ENCODE measurements at regions not wholly inside any gene's neighbourhood (a gene's known extent, or its start where the extent isn't known, plus 50 kb on each side); places are given as distances from the start of the nearest gene placed in this dataset.

DNA sequence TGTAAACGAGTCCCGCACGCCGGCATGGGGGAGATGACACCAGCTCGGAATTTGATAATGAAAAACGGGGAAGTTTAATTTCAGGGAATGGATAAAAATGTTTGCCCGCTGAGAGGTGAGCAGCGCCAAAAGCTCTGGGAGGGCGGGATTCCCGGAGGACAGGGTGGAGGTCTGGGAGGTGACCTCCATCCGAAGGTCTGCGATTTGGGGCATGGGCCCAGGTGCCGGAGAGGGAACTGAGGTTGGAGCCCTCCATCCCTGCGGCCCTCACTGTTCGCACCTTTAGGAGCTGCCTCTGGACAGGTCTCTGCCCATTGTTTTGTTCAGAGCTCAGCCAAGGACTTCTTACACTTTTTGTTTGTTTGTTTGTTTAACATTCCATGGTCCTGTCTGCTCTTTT, 129.8 kb downstream of the URI1 start:
- FAIRE-seq (no peak), ATAC-seq (no peak), DNase-seq (ENCODE audit: low read depth in 1 of 2, low spot score in 1 of 2) (no peak)
- WGBS (ENCODE audit: missing lambda C conversion rate), result 66% methylated on average over 15 of the region's 15 CpGs
- TF ChIP-seq MAZ (IDR thresholded peaks at IDR 0.05; ENCODE audit: borderline replicate concordance, low read depth, low read length) (no peak), HOXB5 (CRISPR knock-in tag; IDR thresholded peaks at IDR 0.05) (no peak), RNF2 (IDR thresholded peaks at IDR 0.05; ENCODE audit: borderline replicate concordance, low read depth) (no peak)
- Histone ChIP-seq H3K9me3 (no peaks in the 10 kb centered on the region), H3K4me2 (no peak overlapping the region), H3K4me1 (no peaks in the 10 kb centered on the region), H3K4me3 (no peak overlapping the region), H3K27ac (no peak overlapping the region)
- POLR2A ChIA-PET, result no interaction called here
- CTCF ChIA-PET, result interaction anchor here (0.6 to 1.4 kb wide), 6 partner anchors 9 to 611 kb away, joined by 3 to 4 read pairs (median 3); no protein-coding TSS in a partner anchor

DNA sequence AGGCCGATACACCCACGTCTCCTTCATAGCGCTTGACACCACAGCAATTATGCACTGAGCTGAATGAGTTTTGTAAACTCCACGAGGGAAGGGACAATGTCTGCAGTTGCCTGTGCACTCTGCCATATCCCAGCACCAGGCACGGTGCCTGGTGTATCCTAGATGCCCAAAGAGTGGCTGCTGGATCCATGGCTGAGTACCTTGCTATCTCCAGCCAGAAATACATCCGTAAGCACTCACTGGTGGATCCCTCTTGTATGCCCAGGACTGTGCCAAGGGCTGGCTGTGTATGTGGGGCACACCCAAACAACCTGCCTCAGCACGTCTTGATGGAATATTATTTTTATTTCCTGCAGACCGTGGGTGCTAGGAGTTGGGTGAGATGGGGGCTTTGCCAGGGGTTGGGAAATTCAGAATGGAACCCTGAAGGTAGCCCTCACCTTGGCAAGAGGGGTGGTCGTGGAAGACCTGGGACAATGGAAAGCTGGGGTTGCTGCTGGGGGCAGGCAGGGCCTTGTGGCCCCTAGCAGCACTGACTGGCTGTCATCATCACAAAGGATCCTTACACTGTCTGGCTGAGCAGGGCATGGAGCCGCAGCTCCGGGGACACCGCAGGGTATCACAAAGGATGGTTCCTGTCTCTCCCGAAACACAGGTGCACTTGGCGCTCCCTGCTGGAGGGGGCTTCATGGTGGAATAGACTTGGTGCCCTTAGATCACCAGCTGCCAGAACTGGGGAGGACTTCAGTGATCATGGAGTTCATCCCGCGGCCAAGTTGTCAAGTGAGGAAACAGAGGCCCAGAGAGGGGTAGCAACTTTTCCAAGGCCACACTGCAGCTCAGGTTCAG, 131.3 kb downstream of the URI1 start:
- CTCF ChIA-PET, result interaction anchor here (0.6 to 1.0 kb wide), 2 partner anchors 131 to 545 kb away, joined by 3 read pairs; partner anchors contain the start of gene URI1
- FAIRE-seq (no peak), DNase-seq (ENCODE audit: low read depth in 1 of 2, low spot score in 1 of 2) (no peak), ATAC-seq (peak in 1 of 2 experiments; percentile 7; a peak in 1 of 6 replicates)
- no peak overlapping the region for H3K27ac ChIP-seq
- no peak overlapping the region for H3K4me3 ChIP-seq
- H3K9me3 ChIP-seq, result no peaks in the 10 kb centered on the region
- TF ChIP-seq, protein P1, sequence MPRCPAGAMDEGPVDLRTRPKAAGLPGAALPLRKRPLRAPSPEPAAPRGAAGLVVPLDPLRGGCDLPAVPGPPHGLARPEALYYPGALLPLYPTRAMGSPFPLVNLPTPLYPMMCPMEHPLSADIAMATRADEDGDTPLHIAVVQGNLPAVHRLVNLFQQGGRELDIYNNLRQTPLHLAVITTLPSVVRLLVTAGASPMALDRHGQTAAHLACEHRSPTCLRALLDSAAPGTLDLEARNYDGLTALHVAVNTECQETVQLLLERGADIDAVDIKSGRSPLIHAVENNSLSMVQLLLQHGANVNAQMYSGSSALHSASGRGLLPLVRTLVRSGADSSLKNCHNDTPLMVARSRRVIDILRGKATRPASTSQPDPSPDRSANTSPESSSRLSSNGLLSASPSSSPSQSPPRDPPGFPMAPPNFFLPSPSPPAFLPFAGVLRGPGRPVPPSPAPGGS (IDR thresholded peaks at IDR 0.05), result no peak
- no peak for TF ChIP-seq ESRRA (IDR thresholded peaks at IDR 0.05; ENCODE audit: borderline replicate concordance, low read length)
- TF ChIP-seq POLR2AphosphoS2 (conservative IDR thresholded peaks at IDR 0.05; ENCODE audit: low read length), result no peak
- TF ChIP-seq FOSL2 (IDR thresholded peaks at IDR 0.05), result no peak
- TF ChIP-seq FOSL2 (CRISPR knock-in tag; IDR thresholded peaks at IDR 0.05), result no peak
- no peak for TF ChIP-seq RARB (CRISPR knock-in tag; IDR thresholded peaks at IDR 0.05)
- no peak for TF ChIP-seq CBX8 (IDR thresholded peaks at IDR 0.05)
- TF ChIP-seq, protein P2, sequence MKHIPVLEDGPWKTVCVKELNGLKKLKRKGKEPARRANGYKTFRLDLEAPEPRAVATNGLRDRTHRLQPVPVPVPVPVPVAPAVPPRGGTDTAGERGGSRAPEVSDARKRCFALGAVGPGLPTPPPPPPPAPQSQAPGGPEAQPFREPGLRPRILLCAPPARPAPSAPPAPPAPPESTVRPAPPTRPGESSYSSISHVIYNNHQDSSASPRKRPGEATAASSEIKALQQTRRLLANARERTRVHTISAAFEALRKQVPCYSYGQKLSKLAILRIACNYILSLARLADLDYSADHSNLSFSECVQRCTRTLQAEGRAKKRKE (CRISPR knock-in tag; IDR thresholded peaks at IDR 0.05; ENCODE audit: low read depth), result no peak
- TF ChIP-seq RNF2 (IDR thresholded peaks at IDR 0.05; ENCODE audit: borderline replicate concordance, low read depth), result no peak
- no peak for TF ChIP-seq RAD21 (conservative IDR thresholded peaks at IDR 0.05 in 1 of 2, IDR thresholded peaks at IDR 0.05 in 1 of 2)
- no peaks in the 10 kb centered on the region for H3K4me1 ChIP-seq
- no peak overlapping the region for H3K4me2 ChIP-seq
- POLR2A ChIA-PET, result no interaction called here
- 53% methylated on average over 16 of the region's 16 CpGs for WGBS (ENCODE audit: missing lambda C conversion rate)

DNA sequence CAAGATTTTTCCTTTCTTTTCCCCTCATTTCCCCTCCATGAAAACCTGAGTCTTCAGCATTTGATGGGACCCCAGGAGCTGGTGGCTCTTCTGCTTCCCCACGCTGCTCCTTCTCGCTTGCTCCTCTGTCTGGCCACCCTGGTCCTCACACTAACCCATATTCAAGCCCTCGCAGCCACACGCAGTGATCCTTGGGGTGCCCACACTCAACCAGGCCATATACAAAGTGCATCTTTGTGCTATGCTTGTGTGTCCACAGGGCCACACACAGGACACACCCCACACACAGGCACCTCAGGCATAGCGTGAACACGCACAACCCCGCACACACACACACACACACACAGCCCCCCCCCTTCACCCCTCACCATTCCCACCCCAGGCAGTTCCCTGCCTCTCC, 132.1 kb downstream of the URI1 start:
- ATAC-seq (no peak), FAIRE-seq (no peak), DNase-seq (ENCODE audit: low read depth in 1 of 2, low spot score in 1 of 2) (no peak)
- no peak overlapping the region for H3K27ac ChIP-seq
- no peaks in the 10 kb centered on the region for H3K4me1 ChIP-seq
- TF ChIP-seq JUNB (IDR thresholded peaks at IDR 0.05) (no peak), POLR2A (IDR thresholded peaks at IDR 0.05; ENCODE audit: low read length) (no peak), HOXB13 (CRISPR knock-in tag; IDR thresholded peaks at IDR 0.05; ENCODE audit: low read depth) (no peak), CBX2 (IDR thresholded peaks at IDR 0.05; ENCODE audit: borderline replicate concordance, low read depth) (no peak), CEBPB (IDR thresholded peaks at IDR 0.05) (no peak)
- TF ChIP-seq, protein P3, sequence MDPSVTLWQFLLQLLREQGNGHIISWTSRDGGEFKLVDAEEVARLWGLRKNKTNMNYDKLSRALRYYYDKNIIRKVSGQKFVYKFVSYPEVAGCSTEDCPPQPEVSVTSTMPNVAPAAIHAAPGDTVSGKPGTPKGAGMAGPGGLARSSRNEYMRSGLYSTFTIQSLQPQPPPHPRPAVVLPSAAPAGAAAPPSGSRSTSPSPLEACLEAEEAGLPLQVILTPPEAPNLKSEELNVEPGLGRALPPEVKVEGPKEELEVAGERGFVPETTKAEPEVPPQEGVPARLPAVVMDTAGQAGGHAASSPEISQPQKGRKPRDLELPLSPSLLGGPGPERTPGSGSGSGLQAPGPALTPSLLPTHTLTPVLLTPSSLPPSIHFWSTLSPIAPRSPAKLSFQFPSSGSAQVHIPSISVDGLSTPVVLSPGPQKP (IDR thresholded peaks at IDR 0.05; ENCODE audit: low read depth, low read length), result no peak
- TF ChIP-seq, protein P4, sequence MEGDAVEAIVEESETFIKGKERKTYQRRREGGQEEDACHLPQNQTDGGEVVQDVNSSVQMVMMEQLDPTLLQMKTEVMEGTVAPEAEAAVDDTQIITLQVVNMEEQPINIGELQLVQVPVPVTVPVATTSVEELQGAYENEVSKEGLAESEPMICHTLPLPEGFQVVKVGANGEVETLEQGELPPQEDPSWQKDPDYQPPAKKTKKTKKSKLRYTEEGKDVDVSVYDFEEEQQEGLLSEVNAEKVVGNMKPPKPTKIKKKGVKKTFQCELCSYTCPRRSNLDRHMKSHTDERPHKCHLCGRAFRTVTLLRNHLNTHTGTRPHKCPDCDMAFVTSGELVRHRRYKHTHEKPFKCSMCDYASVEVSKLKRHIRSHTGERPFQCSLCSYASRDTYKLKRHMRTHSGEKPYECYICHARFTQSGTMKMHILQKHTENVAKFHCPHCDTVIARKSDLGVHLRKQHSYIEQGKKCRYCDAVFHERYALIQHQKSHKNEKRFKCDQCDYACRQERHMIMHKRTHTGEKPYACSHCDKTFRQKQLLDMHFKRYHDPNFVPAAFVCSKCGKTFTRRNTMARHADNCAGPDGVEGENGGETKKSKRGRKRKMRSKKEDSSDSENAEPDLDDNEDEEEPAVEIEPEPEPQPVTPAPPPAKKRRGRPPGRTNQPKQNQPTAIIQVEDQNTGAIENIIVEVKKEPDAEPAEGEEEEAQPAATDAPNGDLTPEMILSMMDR (IDR thresholded peaks at IDR 0.05), result no peak
- ChIA-PET CTCF (interaction anchor here (0.6 to 1.0 kb wide), 3 partner anchors 132 to 546 kb away, joined by 3 read pairs; partner anchors contain the start of gene URI1), POLR2A (no interaction called here)
- peaks cover 1% of the 10 kb centered on the region; the same call in 2 of the 3 replicates for H3K9me3 ChIP-seq
- 59% methylated on average over 7 of the region's 7 CpGs for WGBS (ENCODE audit: missing lambda C conversion rate)
- H3K4me3 ChIP-seq, result no peak overlapping the region
- H3K4me2 ChIP-seq, result no peak overlapping the region

Measured in A549 (cell line).